Nephron progenitor cell (in vitro differentiated cells): ENCODE measurements at regions not wholly inside any gene's neighbourhood (a gene's known extent, or its start where the extent isn't known, plus 50 kb on each side); places are given as distances from the start of the nearest gene placed in this dataset.

Experiments
- DNase-seq: peaks from one replicate; pipeline ENCODE4 v3.0.0; 2021
- H3K27ac Mint-ChIP-seq: 2 replicates; pipeline ENCODE4 v1.8.0; 2021; ENCODE audit warnings: mild to moderate bottlenecking, moderate library complexity, mixed read lengths
- H3K27me3 Mint-ChIP-seq: 2 replicates; pipeline ENCODE4 v1.8.0; 2021; ENCODE audit warnings: mild to moderate bottlenecking, low read depth, mixed read lengths; ENCODE audit not compliant: poor library complexity
- H3K36me3 Mint-ChIP-seq: 2 replicates; pipeline ENCODE4 v1.8.0; 2021; ENCODE audit warnings: low read depth, mixed read lengths
- H3K4me1 Mint-ChIP-seq: 2 replicates; pipeline ENCODE4 v1.8.0; 2021; ENCODE audit warnings: mixed read lengths
- H3K4me3 Mint-ChIP-seq: 2 replicates; pipeline ENCODE4 v1.8.0; 2021; ENCODE audit warnings: mild to moderate bottlenecking, moderate library complexity, mixed read lengths
- H3K9me3 Mint-ChIP-seq: 2 replicates; pipeline ENCODE4 v1.8.0; 2021; ENCODE audit warnings: mild to moderate bottlenecking, moderate library complexity, mixed read lengths
- TF ChIP-seq, protein P1 (sequence below): fragments of 200-600 bp; sonication (generic); IDR thresholded peaks from 2 replicates; pipeline ENCODE4 v1.5.0; 2021; ENCODE audit warnings: antibody characterized with exemption

DNA sequence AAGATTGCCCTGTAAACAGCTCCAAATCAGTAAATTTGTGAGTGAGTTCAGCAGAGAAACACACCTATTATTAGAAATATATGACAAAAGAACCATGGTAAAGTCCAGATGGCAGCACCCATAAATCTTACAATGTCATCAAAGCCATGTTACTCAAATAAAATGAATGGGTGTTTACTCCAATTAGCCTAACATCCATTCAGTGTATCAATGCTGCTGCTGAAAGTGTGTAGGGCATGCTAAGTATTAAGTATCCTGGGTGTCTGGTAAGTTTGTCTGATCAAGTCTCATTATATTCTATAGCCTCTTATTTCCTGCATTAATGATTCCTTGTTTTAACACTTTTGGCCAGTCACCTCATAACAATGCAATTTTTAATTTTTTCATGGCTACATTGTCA, 185.5 kb upstream of the STEAP4 start:
- no peaks in the 10 kb centered on the region for H3K27me3 Mint-ChIP-seq
- no peak for DNase-seq
- peaks cover 4% of the 10 kb centered on the region for H3K9me3 Mint-ChIP-seq
- TF ChIP-seq, protein P1, sequence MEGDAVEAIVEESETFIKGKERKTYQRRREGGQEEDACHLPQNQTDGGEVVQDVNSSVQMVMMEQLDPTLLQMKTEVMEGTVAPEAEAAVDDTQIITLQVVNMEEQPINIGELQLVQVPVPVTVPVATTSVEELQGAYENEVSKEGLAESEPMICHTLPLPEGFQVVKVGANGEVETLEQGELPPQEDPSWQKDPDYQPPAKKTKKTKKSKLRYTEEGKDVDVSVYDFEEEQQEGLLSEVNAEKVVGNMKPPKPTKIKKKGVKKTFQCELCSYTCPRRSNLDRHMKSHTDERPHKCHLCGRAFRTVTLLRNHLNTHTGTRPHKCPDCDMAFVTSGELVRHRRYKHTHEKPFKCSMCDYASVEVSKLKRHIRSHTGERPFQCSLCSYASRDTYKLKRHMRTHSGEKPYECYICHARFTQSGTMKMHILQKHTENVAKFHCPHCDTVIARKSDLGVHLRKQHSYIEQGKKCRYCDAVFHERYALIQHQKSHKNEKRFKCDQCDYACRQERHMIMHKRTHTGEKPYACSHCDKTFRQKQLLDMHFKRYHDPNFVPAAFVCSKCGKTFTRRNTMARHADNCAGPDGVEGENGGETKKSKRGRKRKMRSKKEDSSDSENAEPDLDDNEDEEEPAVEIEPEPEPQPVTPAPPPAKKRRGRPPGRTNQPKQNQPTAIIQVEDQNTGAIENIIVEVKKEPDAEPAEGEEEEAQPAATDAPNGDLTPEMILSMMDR, result no peak
- H3K36me3 Mint-ChIP-seq, result no peaks in the 10 kb centered on the region
- H3K4me1 Mint-ChIP-seq, result peaks cover 4% of the 10 kb centered on the region
- H3K4me3 Mint-ChIP-seq, result no peak overlapping the region
- no peak overlapping the region for H3K27ac Mint-ChIP-seq

DNA sequence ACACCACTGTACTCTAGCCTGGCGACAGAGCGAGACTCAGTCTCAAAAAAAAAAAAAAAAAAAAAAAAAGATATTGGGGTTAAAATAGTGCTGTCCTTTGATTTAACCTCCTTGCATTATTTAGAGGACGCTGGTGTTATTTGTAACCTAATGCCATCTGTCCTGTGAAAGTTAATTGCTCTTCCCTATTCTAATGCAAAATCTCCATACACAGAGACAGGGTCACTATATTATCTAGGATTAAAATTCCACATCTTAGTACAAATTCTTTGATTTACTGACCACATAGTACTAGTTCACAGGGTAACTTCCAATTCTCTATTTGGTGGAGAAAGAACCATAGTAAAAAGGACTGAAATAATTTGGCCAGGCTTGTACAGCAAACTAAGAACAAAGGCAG, 184.2 kb upstream of the STEAP4 start:
- Mint-ChIP-seq H3K4me1 (peaks cover 4% of the 10 kb centered on the region), H3K27ac (no peak overlapping the region), H3K4me3 (no peak overlapping the region), H3K27me3 (no peaks in the 10 kb centered on the region), H3K36me3 (no peaks in the 10 kb centered on the region), H3K9me3 (peaks cover 4% of the 10 kb centered on the region)
- TF ChIP-seq, protein P1, result no peak
- no peak for DNase-seq

DNA sequence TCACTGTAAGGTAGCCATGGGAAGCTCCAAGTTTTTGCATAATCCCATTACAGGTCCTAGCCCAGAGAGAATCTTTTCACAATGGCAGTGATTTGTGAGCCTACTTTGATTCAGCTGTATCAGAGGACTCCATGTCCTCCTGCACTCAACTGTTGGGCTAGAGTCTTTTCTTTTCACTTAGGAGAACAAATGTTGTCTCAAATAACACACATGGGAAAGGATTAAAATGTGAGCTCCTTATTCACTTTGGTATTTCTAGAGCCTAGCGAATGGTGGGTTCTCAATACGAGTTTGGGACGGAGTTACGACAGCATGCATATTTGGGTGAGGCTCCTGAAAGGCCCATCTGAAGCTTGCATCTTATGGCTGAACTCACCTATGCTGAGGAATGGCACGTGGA, 183.5 kb upstream of the STEAP4 start:
- no peak overlapping the region for H3K4me3 Mint-ChIP-seq
- DNase-seq, result no peak
- H3K9me3 Mint-ChIP-seq, result peaks cover 4% of the 10 kb centered on the region
- peaks cover 4% of the 10 kb centered on the region for H3K4me1 Mint-ChIP-seq
- no peaks in the 10 kb centered on the region for H3K27me3 Mint-ChIP-seq
- TF ChIP-seq, protein P1, result no peak
- H3K36me3 Mint-ChIP-seq, result no peaks in the 10 kb centered on the region
- H3K27ac Mint-ChIP-seq, result no peak overlapping the region

GRCh38 chr7:88485821-88486220, 179.1 kb upstream of the STEAP4 start:
- Mint-ChIP-seq H3K4me1 (peaks cover 1% of the 10 kb centered on the region), H3K27ac (no peak overlapping the region), H3K27me3 (no peaks in the 10 kb centered on the region), H3K4me3 (no peak overlapping the region), H3K36me3 (no peaks in the 10 kb centered on the region), H3K9me3 (peaks cover 4% of the 10 kb centered on the region)
- no peak for DNase-seq
- TF ChIP-seq, protein P1, result no peak

DNA sequence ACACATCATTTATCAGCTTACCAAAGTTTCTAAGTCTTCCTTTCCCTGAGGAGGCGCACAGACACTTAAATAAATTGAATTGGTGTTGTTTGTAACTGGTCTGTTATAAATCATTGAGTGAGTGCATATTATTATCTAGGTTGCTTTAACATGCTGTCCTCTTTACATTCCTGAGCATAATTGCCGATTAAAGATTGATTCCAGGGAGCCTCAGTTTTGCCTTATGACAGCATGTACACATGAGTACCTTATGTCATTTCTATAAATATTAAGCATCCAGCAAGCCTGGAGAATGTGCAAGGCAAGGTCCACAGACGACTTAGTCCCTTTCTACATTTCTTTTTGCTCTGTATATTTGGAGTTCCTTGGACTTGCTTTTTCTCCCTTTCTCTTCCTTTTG, 177.9 kb upstream of the STEAP4 start:
- Mint-ChIP-seq H3K36me3 (no peaks in the 10 kb centered on the region), H3K27ac (no peak overlapping the region), H3K9me3 (peaks cover 4% of the 10 kb centered on the region), H3K4me3 (no peak overlapping the region), H3K4me1 (no peaks in the 10 kb centered on the region), H3K27me3 (no peaks in the 10 kb centered on the region)
- DNase-seq, result no peak
- TF ChIP-seq, protein P1, result no peak

- H3K27me3 Mint-ChIP-seq, result no peaks in the 10 kb centered on the region
- H3K4me3 Mint-ChIP-seq, result no peak overlapping the region
- no peak overlapping the region for H3K27ac Mint-ChIP-seq
- no peak for DNase-seq
- H3K9me3 Mint-ChIP-seq, result no peaks in the 10 kb centered on the region
- H3K36me3 Mint-ChIP-seq, result no peaks in the 10 kb centered on the region
- H3K4me1 Mint-ChIP-seq, result peaks cover 12% of the 10 kb centered on the region
- TF ChIP-seq, protein P1, result no peak
Observed at GRCh38 chr7:88480896-88481295, 174.2 kb upstream of the STEAP4 start.
